ENCODE measurements at regions not wholly inside any gene's neighbourhood (a gene's known extent, or its start where the extent isn't known, plus 50 kb on each side); places are given as distances from the start of the nearest gene placed in this dataset.

DNA sequence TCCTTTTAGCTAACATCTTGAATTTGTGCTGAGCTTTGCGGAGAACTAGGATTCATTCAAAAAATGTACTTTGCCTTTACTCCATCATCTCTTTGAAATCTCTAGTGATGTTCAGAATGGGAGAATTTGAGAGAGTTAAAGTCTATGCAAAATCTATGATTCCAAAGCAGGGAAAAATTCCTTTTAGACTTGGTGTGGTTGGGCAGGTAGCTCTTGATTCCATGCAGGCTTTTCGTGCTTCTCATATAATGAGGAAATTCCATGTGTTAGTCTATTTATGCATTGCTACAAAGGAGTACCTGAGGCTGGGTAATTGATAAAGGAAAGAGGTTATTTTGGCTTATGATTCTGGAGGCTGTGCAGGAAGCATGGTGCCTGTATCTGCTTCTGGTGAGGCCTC lies 258.9 kb upstream of the EPHA4 start:
- DNase-seq (ENCODE audit: low spot score), result no peak

DNA sequence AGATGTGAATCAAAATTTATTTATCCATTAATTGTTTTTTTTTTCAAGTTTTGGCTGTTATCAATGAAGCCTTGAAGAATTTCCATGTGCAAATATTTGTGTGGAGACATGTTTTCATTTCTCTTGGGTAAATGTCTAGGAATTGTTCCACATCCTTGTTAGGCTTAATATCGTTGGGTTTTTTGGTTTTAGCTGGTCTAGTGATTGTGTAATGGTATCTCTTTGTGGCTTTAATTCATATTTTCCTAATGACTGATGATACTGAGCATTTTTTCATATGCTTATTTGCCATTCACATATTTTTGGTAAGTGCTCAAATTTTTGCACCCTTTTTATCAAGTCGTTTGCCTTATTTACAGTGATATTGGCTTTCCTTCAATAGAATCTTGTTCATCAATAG lies 250.3 kb upstream of the EPHA4 start:
- DNase-seq (ENCODE audit: low spot score), result no peak

DNA sequence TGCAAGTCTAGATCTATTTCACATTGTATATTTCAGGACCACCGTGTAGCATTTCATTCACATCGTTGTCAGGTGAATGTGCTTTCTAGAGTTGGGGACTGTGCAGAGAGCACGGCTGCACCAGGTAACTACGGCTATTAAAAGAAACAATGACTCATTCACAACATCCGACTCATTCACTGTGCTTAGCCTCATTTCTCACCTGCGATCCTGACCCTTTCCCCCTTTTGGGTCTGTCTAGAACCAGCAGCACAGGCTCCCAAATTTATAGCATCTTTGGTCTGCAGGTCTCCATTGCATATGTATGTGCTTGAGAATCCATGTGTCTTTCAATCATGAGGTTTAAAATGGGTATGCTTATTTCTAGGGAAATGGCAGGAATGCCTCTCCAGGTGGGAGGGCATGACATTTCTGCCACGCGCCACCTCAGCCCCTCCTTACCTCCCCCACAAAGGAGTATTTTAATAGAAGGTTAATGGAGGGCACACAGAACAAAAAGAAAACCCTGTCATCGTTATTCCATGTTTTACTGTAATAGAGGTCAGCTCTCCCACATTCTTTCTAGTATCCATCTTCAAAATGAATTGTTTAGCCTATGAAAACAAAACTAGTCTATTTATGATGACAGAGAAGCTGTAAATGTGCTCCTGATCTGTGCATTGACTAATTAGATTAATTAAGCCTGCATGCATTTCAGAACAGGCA lies 246.7 kb upstream of the EPHA4 start:
- no peak for DNase-seq (ENCODE audit: low spot score)

DNA sequence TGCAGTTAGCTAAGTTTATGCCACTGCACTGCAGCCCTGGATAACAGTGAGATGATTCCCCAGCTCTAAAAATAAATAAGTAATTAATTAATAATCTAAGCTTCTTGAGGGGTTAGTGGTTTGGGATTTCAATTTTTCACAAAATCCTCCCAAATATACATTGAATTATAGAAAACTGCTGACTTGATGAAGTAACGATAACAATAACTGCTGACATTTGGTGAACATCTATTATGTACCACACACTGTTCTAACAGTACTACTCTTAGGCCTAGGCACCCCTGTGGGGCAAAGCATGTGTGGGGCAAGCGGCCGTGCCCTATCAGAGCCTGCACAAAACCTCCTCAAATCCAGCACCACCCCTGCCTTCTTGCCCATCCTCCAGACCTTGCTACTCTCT lies 245.8 kb upstream of the EPHA4 start:
- no peak for DNase-seq (ENCODE audit: low spot score)

DNA sequence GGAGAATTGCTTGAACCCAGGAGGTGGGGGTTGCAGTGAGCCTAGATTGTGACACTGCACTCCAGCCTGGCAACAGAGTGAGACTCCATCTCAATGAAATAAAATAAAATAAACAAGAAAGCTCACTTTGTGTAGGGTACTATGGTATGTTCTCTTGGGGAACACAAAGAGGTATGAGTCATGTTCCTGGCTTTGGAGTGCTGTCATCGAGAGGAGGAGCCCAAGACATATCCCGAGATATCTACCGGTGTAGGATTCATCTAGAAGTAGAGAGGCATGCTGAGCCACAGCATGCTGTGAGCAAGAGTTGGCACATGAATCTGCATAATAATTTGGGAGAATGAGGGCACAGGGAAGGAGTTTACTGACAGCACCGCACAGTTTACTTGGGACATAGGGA lies 244.9 kb upstream of the EPHA4 start:
- no peak for DNase-seq (ENCODE audit: low spot score)

DNA sequence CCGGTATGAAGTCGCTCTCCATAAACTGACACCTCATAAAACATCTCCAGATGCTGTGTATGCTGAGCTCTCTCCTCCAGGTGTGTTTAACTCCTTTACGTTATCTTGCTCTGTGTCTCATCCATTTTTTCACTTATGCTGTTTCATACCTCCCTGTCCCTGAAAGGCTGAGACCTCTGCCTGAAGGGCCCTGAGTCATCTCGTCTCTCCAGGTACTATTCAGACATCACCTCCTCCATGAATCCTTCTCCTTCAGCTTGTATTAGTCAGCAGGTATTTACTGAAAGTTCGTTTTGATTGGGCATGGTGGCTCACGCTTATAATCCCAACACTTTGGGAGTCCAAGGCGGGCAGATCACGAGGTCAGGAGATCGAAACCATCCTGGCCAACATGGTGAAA lies 244.5 kb upstream of the EPHA4 start:
- no peak for DNase-seq (ENCODE audit: low spot score)

DNA sequence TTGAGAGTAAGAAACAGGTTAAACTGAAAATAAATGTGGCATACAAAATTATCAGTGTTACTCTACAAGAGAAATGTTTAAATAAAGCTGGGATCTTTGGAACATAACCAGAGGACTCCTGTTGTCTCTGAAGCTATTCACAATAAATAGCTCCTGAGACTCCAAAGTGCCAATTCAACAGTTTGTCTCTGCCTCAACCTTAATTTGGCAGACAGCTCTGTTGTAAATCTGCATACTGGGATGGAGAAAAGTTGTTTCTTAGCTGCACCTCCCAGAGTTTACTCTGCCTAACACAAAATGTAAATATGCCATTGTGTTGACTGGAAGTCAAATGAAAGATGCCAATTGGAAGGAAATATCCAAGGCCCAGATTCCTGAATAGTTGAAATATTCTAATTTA lies 238.5 kb upstream of the EPHA4 start:
- no peak for DNase-seq (ENCODE audit: low spot score)

DNA sequence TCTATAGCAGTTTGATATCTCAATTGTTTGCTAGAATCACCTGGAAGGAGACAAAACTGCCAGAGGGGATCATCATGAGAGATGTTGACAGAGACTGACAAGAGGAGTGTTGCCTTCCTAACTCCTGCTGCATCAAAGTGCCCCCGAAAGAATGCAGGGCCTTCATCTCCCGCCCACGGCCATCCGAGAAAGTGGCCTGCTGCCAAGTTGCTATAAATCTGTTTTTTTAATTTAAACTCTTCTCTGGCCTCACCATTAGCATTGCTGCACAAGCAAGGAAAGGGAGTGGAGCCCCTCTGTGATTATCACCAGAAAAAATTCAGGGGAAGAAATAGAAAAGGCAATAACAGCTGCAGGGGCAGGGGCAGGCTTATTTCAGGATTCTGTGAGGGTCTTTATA lies 238.1 kb upstream of the EPHA4 start:
- no peak for DNase-seq (ENCODE audit: low spot score)

DNA sequence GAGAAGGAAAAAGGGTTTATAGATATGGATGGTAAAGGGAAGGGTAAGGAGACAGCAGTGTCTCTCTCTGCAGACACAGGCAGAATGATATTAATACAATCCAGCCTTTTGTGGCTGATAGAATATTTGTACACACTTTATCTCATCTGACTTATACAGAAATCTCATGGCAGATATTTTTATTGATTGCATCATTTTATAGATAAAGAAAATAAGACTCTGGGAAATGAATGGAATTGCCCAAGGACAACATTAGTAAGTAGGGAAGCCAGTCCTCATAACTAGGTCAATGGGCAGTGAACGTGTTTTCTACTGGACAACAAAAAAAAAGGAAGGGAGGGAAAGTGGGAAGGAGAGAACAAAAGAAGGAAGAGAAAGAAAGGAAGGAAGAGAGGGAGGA lies 236.4 kb upstream of the EPHA4 start:
- no peak for DNase-seq (ENCODE audit: low spot score)

DNA sequence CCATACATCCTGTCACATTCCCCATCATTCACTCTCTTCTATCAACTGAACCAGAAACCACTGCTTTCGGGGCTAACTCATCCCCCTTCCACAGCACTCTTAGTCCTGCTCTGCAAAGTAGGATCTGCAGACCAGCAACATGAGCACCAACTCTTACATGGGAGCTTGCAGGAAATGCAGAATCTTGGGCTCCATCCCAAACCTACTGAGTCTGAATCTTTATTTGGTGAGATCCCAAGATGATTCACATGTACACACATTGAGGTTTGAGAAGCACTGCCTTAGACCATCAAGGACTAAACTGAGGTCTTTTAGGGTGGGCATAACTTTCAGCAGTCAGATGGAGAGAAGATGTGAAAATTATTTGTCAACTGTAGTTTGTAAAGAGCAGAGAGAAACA lies 235.6 kb upstream of the EPHA4 start:
- DNase-seq (ENCODE audit: low spot score), result no peak

DNA sequence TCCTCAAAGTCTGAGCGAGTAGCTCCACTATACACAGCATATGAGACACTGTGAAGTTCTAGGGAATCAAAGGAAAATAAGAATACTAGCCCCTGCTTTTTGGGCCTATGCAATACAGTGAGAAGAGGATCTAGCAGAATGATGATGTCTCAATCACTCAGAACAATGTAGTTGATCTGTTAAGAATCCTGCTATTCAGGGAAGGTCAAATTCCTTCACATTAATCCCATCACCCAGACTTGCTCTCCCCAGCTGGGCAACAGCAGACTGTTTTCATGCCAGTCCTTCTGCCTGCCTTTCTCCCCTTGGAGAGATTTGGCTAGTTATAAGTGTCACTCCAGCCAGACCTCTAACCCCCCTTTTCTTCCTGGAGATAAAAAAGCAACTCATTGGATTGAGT lies 230.0 kb upstream of the EPHA4 start:
- DNase-seq (ENCODE audit: low spot score), result no peak

DNA sequence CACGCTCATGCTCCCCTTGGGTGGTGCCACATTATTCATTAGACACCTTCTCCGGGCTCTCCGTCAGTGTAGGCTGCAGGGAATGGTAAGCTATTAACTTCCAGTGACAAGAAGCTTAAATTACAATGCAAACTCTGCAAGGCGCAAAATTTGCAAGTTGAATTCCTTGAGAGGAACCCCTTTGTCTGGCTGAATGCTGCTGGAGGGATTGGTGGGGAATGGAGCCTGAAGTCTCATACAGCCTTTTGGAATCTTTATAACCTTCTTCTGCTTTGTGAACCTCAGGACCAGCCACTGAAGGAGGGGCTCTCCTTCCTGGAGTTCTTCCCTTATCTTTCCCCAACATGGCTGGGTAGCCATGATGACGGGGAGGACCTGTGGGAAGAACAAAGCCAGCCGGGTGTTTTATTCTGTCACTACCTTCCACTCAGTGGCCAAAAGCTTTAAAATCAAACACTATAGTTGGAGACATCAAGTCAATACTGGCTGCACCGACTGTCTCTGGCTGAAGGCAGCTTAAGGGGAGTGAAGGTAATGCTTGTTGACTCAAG lies 220.9 kb upstream of the EPHA4 start:
- no peak for DNase-seq (ENCODE audit: low spot score)

DNA sequence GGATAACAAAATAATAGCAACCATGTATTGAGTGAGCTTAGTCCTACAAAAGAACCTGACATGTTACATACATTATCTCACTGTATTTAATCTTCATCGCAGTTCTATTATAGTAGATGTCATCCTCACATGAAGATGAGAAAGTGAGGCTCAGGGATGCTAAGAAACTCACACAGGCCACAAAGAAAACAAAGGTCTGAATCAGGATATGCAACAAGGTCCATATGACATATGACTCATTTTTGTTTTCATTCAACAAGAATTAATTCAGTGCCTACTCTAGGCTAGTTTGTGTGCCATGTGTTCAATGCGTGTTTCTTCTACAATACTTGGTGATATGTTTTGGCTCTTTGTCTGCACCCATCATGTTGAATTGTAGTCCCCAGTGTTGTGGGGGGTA lies 219.7 kb upstream of the EPHA4 start:
- no peak for DNase-seq (ENCODE audit: low spot score)

DNA sequence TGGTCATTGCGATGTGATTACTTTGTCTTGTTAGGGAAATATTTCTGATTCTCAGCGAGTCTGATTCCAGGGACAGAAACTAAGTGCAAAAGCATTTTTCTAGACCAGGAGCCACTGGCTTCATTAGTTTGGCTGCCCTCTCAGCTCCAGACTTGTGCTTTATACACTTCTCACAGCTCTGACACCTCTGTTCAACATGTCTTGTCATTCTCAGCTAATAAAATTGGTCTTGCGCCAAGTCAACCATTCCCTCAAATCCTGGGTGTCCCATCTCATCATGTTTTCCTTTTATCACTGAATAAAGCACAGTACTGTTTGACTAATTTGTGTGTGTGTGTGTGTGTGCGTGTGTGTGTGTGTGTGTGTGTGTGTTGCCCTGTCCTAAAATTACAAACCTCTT lies 215.5 kb upstream of the EPHA4 start:
- no peak for DNase-seq (ENCODE audit: low spot score)

DNA sequence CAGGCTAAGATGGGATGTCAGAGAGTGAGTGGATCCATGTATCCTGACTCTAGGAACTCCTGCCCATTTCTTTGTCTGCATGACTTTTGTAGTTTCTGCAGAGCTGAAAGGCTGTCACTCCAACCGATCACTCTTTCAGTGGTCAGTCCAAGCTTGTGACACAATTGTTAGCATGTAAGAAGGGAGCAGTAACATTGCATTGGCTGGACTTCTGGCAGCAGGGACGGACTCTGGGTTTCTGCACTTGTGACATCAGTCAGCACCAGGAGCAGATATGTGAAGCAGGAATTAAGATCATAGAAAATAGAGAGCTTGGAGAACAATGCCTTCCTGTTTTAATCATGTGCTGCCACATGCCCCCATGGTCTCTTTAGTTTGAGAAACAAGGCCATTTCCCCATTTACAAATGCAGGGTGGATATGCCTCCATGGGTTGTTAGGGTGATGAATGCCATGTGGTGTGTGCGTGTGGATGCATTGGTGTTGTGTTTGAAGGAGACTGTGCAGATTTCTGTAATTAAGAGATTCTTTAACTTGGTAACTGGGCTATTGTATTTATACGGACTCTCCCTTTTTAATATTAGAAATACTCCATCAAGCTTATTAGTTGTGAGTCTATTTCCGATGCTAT lies 214.3 kb upstream of the EPHA4 start:
- no peak for DNase-seq (ENCODE audit: low spot score)

DNA sequence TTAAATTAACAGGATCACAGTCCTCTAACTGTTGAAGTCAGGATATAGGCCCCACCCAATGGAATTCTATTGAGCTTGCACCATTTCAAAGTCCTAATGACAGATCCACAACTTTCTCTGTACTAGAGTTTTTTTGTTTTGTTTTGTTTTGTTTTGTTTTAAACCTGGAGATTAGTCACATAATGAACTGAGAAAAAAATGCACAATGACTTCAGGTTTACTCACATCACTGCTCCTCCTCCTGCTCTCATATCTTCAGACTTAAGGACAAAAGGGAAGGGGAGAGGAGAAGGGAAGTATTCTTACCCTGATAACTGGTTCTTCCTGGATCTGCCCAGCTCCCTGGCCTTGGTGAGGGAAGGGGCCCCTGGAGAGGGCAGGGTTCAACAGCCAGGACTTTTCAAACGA lies 208.2 kb upstream of the EPHA4 start:
- DNase-seq (ENCODE audit: low spot score), result peak; percentile 12

DNA sequence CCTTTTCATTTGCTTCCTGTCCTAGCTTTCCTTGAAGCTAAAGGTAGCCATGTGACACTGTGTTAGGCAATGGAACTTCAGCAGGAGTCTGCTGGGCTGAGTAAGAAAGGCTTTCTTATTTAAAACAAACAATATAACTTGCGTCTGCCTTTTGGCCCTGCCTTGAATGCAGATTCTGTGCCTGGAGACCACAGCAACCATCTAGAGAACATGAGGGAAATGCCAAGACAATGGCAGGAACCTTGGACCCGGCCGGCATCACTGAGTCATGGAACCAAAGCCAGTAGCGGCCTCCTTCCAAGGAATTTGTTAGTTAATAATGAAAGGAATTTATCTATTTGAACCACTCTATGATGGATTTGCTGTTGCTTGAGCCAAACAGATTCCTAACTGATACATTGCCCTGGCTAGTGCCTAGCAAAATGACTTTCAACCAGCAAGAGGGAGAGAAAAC lies 207.5 kb upstream of the EPHA4 start:
- DNase-seq (ENCODE audit: low spot score), result peak; percentile 55

DNA sequence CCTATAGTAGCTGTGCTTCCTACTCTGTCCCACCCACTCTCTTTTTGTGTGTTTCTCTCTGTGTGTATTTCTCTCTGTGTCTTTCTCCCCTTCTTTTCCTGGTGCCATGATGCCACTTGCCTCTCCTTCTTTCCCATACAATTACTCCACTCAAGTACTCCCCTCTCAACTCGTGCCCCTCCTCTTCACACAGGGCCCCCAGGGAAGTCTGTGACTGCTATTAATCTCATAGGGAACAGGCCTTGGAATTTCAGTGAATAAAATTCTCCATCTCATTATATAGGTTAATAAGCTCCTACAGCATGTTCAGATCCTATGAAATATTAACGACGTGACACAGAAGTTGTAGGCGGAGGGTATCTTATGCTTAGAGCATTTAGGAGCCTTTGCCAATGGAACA lies 205.9 kb upstream of the EPHA4 start:
- no peak for DNase-seq (ENCODE audit: low spot score)

DNA sequence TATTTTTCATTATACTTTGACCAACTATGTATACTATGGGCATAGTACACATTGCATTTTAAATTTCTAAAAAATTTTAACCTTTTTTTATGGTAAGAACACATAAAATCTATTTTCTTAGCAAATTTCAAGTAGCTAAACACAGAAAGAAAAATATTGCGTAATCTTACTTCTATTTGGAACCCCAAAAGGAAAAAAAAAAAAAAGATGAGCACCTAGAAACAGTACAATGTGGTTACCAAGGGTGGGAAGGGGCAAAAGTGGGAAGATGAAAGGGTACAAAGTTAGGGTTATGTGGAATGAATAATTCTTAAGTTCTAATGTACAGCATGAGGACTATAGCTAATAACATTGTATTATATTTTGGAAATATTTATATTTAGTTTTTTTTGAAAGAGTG lies 205.0 kb upstream of the EPHA4 start:
- DNase-seq (ENCODE audit: low spot score), result no peak

DNA sequence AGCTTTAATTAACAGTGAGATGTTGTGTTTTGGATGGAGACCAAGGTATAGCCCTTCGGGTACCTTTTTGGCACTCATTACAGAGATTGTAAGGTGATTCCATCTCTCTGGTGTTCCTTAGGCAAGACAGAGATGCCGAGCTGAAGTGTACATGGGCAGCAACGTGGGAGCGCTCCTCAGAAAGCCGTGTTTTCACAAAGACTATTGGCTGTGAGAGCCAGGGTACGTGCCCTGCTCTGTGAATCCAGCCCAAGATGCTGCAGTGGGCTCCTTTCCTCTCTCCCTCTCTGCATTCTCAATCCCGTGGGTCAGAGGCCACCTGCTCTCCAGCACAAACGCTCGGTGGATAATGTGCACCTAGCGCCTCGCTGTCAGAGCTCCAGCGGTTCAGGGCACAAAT lies 203.0 kb upstream of the EPHA4 start:
- DNase-seq (ENCODE audit: low spot score), result no peak

DNA sequence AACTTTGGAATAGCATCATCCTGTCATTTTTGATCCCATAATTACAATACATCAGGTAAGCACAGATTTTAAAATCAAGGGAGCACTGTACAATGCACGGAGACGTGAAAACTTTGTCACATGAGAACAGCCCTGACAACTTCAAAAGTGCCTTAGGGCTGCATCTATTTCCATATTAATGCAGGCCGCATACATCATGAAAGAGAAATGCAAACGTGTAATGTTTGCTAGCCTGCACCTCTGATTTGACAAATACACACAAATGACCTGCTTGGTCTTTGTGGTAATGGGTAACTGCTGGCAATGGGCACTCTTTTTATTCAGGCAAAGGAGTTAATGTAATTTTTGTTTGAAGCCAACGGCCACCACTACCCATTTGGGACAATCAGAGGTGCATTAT lies 202.0 kb upstream of the EPHA4 start:
- DNase-seq (ENCODE audit: low spot score), result no peak

DNA sequence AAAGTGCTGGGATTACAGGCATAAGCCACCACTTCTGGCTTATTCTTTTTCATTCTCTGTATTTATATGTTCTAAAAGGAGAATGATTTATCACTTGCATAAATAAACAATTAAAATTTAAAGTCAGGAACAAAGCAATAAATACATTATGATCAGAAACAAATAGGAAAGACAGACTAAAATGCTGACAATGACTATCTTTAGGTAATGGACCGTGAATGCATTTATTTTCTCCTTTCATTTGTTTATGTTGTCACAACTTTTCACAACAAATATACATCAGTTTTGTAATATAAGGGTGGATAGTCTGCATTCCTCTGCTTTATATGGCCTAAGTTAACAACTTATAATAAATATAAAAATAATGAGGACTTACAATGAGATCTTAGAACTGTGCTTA lies 199.2 kb upstream of the EPHA4 start:
- no peak for DNase-seq (ENCODE audit: low spot score)

DNA sequence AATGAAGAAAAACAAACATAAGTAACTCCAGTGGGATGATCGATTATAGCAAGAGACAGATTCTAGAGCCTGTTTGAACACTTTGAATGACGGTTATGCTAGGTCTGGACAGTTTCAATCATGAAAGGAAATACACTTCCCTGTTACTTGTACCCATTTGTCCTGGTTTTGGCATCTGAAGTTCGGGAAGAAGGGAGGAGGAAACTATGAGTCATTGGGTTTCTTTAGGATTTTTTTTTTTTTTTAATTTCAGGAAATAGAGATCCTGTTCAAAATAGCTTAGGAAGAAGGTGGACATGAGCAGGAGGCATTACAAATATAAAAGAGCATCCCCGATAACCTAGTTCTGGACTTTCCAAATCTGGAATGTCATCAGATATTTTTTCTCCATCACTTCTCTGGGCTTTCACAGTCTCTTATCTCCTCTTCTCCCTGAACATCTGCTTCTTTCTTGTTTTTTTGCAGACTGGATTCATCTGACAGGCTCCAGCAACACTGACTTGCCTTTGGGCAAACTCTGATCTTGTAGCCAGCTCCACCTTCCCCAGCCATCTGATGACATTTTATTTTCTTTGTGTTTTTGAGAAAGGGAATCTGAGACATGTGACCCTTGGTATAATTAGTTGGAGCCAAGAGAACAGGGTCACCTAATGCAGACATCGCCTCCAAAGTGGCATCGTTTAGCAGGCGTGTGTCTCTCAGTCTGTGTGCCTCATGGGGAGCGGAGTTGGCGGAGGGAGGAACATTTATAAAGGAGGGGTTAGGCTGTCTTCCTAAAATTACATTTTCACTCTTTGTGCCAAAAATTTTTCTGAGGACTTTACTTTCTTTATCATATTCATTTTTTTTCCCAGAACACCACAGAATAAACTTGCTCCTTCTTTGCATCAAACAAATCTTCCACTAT lies 195.3 kb upstream of the EPHA4 start:
- no peak for DNase-seq (ENCODE audit: low spot score)

Data from AG08396 (cell line).